SU-DHL-6 (cell line): ENCODE measurements at regions not wholly inside any gene's neighbourhood (a gene's known extent, or its start where the extent isn't known, plus 50 kb on each side); places are given as distances from the start of the nearest gene placed in this dataset.
"Not testable (repeated sequence)": the region's sequence is repeated elsewhere in the genome, so short reads cannot be mapped to it uniquely, and the experiment has no call there.

ENCODE experiments used
- H2AFZ ChIP-seq: fragments of 200-600 bp; sonication (generic); 2 replicates; pipeline ENCODE4 v1.6.1; 2014; ENCODE audit warnings: low read depth, mild to moderate bottlenecking, moderate library complexity, mixed read lengths, antibody characterized with exemption, low read length; ENCODE audit not compliant: severe bottlenecking
- H3F3A ChIP-seq: fragments of 200-600 bp; shearing (Covaris generic); 2 replicates; pipeline ENCODE4 v1.6.0; 2016; ENCODE audit warnings: antibody characterized with exemption, mild to moderate bottlenecking; ENCODE audit not compliant: insufficient read depth
- H3K27ac ChIP-seq: fragments of 200-600 bp; sonication (generic); 2 replicates; pipeline ENCODE4 v1.5.1; 2016; ENCODE audit warnings: low read depth, mild to moderate bottlenecking, low read length, moderate library complexity, mixed read lengths
- H3K27me3 ChIP-seq: fragments of 200-600 bp; sonication (generic), shearing (Covaris generic); 2 replicates; pipeline ENCODE4 v1.6.0; 2014; ENCODE audit warnings: mild to moderate bottlenecking, low read length
- H3K36me3 ChIP-seq: fragments of 200-600 bp; sonication (generic); 2 replicates; pipeline ENCODE4 v1.6.1; 2014; ENCODE audit warnings: mild to moderate bottlenecking, low read length, mixed read lengths
- H3K4me2 ChIP-seq: fragments of 300-600, 200-600 bp; shearing (Covaris generic), sonication (generic); 2 replicates; pipeline ENCODE4 v1.6.0; 2014; ENCODE audit warnings: low read length, low read depth, mild to moderate bottlenecking; ENCODE audit not compliant: poor library complexity, severe bottlenecking
- H3K4me3 ChIP-seq: fragments of 200-600 bp; sonication (generic); 2 replicates; pipeline ENCODE4 v1.5.1; 2014; ENCODE audit warnings: antibody characterized with exemption, low read length, mild to moderate bottlenecking, mixed read lengths; ENCODE audit not compliant: insufficient read depth, poor library complexity, severe bottlenecking
- H3K79me2 ChIP-seq: fragments of 200-600 bp; sonication (generic); 2 replicates; pipeline ENCODE4 v1.6.1; 2014; ENCODE audit warnings: mild to moderate bottlenecking, low read length, moderate library complexity; ENCODE audit not compliant: insufficient read depth
- H3K9ac ChIP-seq: fragments of 200-600 bp; sonication (generic); 2 replicates; pipeline ENCODE4 v1.7.0; 2014; ENCODE audit warnings: mild to moderate bottlenecking, low read length
- H3K9me2 ChIP-seq: fragments of 200-600 bp; sonication (generic); replicated peaks from 2 replicates; pipeline ENCODE4 v1.6.1; 2014; ENCODE audit warnings: low read length; ENCODE audit not compliant: insufficient read depth
- H3K9me3 ChIP-seq: fragments of 200-600 bp; sonication (generic); 2 replicates; pipeline ENCODE4 v1.6.1; 2014; ENCODE audit warnings: low read length, mixed read lengths; ENCODE audit not compliant: insufficient read depth
- H4K20me1 ChIP-seq: fragments of 200-600 bp; sonication (generic); 2 replicates; pipeline ENCODE4 v1.6.1; 2014; ENCODE audit warnings: low read depth, mild to moderate bottlenecking, antibody characterized with exemption, low read length, moderate library complexity, mixed read lengths
- EZH2phosphoT487 ChIP-seq: fragments of 200-600 bp; sonication (generic), shearing (Covaris generic); conservative IDR thresholded peaks from 2 replicates; pipeline ENCODE4 v1.6.1; 2018; ENCODE audit warnings: mild to moderate bottlenecking, antibody characterized with exemption, low read length, moderate library complexity, mixed read lengths
- TF ChIP-seq, protein P1 (sequence below): fragments of 200-600 bp; sonication (generic); IDR thresholded peaks from one replicate; pipeline ENCODE4 v1.5.1; 2017; ENCODE audit warnings: antibody characterized with exemption, mild to moderate bottlenecking, low read length, moderate library complexity; ENCODE audit not compliant: insufficient read depth, poor library complexity, severe bottlenecking

DNA sequence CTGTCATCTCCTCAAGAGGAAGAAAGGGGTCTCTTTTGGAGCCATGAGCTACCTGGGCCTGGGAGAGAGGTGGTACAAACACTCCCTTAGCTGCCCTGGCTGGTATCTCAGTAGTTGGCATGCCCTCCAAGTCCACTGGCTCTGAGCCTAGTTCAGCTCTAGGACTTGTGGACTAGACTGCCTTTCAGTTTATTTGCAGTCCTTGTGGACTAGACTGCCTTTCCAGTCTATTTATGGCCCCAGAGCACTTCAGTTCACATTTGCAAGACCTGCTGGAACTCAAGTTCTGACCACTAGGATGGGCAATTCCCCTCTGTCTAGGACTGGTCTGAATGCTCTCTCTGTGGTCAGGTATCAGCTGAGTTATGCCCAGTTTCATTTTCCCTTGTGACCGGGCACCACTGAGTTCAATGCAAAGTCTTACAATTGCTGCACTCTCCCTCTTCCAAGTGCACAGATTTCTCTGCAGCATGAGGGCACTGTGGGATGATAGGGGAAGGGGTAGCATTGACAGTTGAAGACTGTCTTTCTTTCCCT, 1019.0 kb downstream of the TAF11L14 start:
- Histone ChIP-seq H3F3A (no peaks in the 10 kb centered on the region), H2AFZ (no peak overlapping the region), H3K79me2 (no peaks in the 10 kb centered on the region), H3K4me3 (no peak overlapping the region), H3K9me3 (0 out of 2 replicates have a peak, but pooled peaks cover 3% of the 10 kb centered on the region), H3K9me2 (no peaks in the 10 kb centered on the region), H3K9ac (no peak overlapping the region), H3K4me2 (no peak overlapping the region), H3K36me3 (no peaks in the 10 kb centered on the region), H4K20me1 (no peaks in the 10 kb centered on the region), H3K27ac (no peak overlapping the region), H3K27me3 (no peaks in the 10 kb centered on the region)
- TF ChIP-seq, protein P1, sequence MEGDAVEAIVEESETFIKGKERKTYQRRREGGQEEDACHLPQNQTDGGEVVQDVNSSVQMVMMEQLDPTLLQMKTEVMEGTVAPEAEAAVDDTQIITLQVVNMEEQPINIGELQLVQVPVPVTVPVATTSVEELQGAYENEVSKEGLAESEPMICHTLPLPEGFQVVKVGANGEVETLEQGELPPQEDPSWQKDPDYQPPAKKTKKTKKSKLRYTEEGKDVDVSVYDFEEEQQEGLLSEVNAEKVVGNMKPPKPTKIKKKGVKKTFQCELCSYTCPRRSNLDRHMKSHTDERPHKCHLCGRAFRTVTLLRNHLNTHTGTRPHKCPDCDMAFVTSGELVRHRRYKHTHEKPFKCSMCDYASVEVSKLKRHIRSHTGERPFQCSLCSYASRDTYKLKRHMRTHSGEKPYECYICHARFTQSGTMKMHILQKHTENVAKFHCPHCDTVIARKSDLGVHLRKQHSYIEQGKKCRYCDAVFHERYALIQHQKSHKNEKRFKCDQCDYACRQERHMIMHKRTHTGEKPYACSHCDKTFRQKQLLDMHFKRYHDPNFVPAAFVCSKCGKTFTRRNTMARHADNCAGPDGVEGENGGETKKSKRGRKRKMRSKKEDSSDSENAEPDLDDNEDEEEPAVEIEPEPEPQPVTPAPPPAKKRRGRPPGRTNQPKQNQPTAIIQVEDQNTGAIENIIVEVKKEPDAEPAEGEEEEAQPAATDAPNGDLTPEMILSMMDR = no peak
- no peak for TF ChIP-seq EZH2phosphoT487

DNA sequence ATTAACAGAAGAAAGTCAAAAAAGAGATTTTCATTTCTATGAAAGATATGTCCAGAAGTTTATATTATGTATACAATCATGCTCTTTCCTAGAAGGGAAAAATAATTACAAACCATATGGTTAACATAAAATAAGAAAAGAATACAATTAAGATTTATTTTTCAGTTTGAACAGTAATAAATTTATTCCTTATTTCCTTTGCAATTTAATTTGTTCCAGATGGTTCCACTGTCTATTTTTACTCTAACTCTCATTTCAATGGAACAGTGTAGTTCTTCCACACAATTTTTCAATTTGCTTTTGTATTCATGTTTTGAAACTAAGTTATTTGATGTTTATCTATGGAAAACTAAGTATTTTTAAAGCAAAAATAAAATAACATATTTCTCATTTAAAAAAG, 1026.3 kb downstream of the TAF11L14 start:
- no peak overlapping the region for H3K27ac ChIP-seq
- H3K9me3 ChIP-seq = 0 out of 2 replicates have a peak, but pooled peaks cover 3% of the 10 kb centered on the region
- no peaks in the 10 kb centered on the region for H4K20me1 ChIP-seq
- no peaks in the 10 kb centered on the region for H3K79me2 ChIP-seq
- no peak overlapping the region for H3K4me2 ChIP-seq
- no peaks in the 10 kb centered on the region for H3F3A ChIP-seq
- no peak for TF ChIP-seq EZH2phosphoT487
- TF ChIP-seq, protein P1 = no peak
- no peaks in the 10 kb centered on the region for H3K9me2 ChIP-seq
- H2AFZ ChIP-seq = no peak overlapping the region
- H3K4me3 ChIP-seq = no peak overlapping the region
- H3K9ac ChIP-seq = no peak overlapping the region
- H3K27me3 ChIP-seq = no peaks in the 10 kb centered on the region
- no peaks in the 10 kb centered on the region for H3K36me3 ChIP-seq

DNA sequence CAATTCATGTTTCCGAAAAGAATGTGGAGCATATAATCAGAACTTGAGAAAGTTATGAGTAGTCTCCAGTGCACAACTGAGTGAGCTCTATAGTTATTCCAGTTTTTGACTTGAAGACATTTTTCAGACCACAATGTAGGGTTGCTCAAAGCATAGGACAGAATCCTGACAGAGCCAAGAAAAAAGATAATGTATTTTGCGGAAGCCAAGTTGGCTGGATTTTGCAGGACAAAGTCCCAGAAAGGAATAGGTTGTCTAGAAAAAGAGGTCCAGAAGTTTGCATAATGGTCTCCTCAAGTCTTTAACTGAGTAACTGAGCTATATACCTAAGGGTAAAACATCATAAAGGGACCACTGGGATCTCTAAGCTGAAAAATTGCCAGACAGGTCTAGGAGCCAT, 1028.0 kb downstream of the TAF11L14 start:
- Histone ChIP-seq H3K27ac (no peak overlapping the region), H3K9me2 (no peaks in the 10 kb centered on the region), H3K4me3 (no peak overlapping the region), H3K4me2 (no peak overlapping the region), H3K36me3 (no peaks in the 10 kb centered on the region), H3K27me3 (no peaks in the 10 kb centered on the region), H4K20me1 (no peaks in the 10 kb centered on the region), H3F3A (no peaks in the 10 kb centered on the region), H3K79me2 (no peaks in the 10 kb centered on the region), H3K9me3 (no peaks in the 10 kb centered on the region), H2AFZ (peak overlapping the region; percentile 87), H3K9ac (no peak overlapping the region)
- TF ChIP-seq EZH2phosphoT487 = no peak
- TF ChIP-seq, protein P1 = no peak

DNA sequence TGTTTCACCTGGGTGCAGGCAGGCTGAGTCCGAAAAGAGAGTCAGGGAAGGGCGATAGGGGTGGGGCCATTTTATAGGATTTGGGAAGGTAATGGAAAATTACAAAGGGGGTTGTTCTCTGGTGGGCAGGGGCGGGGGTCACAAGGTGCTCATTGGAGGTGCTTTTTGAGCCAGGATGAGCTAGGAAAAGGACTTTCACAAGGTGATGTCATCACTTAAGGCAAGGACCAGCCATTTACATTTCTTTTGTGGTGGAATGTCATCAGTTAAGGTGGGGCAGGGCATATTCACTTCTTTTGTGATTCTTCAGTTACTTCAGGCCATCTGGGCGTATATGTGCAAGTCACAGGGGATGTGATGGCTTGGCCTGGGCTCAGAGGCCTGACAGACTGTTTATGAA, 1040.0 kb downstream of the TAF11L14 start:
- not testable (repeated sequence) for H3K9me2 ChIP-seq, H4K20me1 ChIP-seq, H3K36me3 ChIP-seq, H3K4me2 ChIP-seq, H3K9me3 ChIP-seq, H3K27me3 ChIP-seq, H3K4me3 ChIP-seq, H3K9ac ChIP-seq, H3K27ac ChIP-seq, H3K79me2 ChIP-seq, H2AFZ ChIP-seq, H3F3A ChIP-seq
